Breast epithelium (tissue), 3 donors: ENCODE measurements at regions not wholly inside any gene's neighbourhood (a gene's known extent, or its start where the extent isn't known, plus 50 kb on each side); places are given as distances from the start of the nearest gene placed in this dataset.

Experiments
- POLR2A ChIP-seq: fragments of 450-650 bp; IDR thresholded peaks from one replicate; pipeline ENCODE4 v1.6.1; 2016; ENCODE audit warnings: antibody characterized with exemption, mild to moderate bottlenecking, moderate library complexity
- POLR2AphosphoS5 ChIP-seq, 3 donors: sonication (generic); formaldehyde crosslinking; IDR thresholded peaks; one replicate each; pipeline ENCODE4 v1.6.1; 2017; ENCODE audit warnings: antibody characterized with exemption in 3 of 3
- TF ChIP-seq, protein P1 (sequence below), 3 donors: fragments of 450-650 bp; IDR thresholded peaks; one replicate each; pipeline ENCODE4 v1.5.1; 2016 to 2017; ENCODE audit warnings: antibody characterized with exemption in 3 of 3, mild to moderate bottlenecking in 3 of 3, moderate library complexity in 3 of 3

- TF ChIP-seq, protein P1, sequence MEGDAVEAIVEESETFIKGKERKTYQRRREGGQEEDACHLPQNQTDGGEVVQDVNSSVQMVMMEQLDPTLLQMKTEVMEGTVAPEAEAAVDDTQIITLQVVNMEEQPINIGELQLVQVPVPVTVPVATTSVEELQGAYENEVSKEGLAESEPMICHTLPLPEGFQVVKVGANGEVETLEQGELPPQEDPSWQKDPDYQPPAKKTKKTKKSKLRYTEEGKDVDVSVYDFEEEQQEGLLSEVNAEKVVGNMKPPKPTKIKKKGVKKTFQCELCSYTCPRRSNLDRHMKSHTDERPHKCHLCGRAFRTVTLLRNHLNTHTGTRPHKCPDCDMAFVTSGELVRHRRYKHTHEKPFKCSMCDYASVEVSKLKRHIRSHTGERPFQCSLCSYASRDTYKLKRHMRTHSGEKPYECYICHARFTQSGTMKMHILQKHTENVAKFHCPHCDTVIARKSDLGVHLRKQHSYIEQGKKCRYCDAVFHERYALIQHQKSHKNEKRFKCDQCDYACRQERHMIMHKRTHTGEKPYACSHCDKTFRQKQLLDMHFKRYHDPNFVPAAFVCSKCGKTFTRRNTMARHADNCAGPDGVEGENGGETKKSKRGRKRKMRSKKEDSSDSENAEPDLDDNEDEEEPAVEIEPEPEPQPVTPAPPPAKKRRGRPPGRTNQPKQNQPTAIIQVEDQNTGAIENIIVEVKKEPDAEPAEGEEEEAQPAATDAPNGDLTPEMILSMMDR (IDR thresholded peaks at IDR 0.05): no peak
- no peak for TF ChIP-seq POLR2A
- TF ChIP-seq POLR2AphosphoS5 (IDR thresholded peaks at IDR 0.05): no peak
Measured at GRCh38 chr7:126227055-126227454, 1025.7 kb downstream of the GRM8 start.
